ENCODE measurements at regions not wholly inside any gene's neighbourhood (a gene's known extent, or its start where the extent isn't known, plus 50 kb on each side); places are given as distances from the start of the nearest gene placed in this dataset.

GRCh38 chr2:62568074-62568473, 62.1 kb upstream of the TMEM17 start:
- TF ChIP-seq, protein P1, sequence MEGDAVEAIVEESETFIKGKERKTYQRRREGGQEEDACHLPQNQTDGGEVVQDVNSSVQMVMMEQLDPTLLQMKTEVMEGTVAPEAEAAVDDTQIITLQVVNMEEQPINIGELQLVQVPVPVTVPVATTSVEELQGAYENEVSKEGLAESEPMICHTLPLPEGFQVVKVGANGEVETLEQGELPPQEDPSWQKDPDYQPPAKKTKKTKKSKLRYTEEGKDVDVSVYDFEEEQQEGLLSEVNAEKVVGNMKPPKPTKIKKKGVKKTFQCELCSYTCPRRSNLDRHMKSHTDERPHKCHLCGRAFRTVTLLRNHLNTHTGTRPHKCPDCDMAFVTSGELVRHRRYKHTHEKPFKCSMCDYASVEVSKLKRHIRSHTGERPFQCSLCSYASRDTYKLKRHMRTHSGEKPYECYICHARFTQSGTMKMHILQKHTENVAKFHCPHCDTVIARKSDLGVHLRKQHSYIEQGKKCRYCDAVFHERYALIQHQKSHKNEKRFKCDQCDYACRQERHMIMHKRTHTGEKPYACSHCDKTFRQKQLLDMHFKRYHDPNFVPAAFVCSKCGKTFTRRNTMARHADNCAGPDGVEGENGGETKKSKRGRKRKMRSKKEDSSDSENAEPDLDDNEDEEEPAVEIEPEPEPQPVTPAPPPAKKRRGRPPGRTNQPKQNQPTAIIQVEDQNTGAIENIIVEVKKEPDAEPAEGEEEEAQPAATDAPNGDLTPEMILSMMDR (IDR thresholded peaks at IDR 0.05; ENCODE audit: borderline replicate concordance, extremely low read depth, low read length, poor library complexity, severe bottlenecking) = no peak
- TF ChIP-seq EZH2 (IDR thresholded peaks at IDR 0.05; ENCODE audit: borderline replicate concordance, low read depth, low read length, severe bottlenecking) = no peak
